Progenitor cell of endocrine pancreas (in vitro differentiated cells): ENCODE measurements at regions not wholly inside any gene's neighbourhood (a gene's known extent, or its start where the extent isn't known, plus 50 kb on each side); places are given as distances from the start of the nearest gene placed in this dataset.
"Not testable (repeated sequence)": the region's sequence is repeated elsewhere in the genome, so short reads cannot be mapped to it uniquely, and the experiment has no call there.

Experiments
- DNase-seq: peaks from one replicate; pipeline ENCODE4 v3.0.0; 2021; ENCODE audit warnings: low spot score; ENCODE audit not compliant: unreplicated experiment
- H3K27ac Mint-ChIP-seq: 2 replicates; pipeline ENCODE4 v1.8.0; 2021; ENCODE audit warnings: mild to moderate bottlenecking, moderate library complexity, mixed read lengths
- H3K27me3 Mint-ChIP-seq: 2 replicates; pipeline ENCODE4 v1.8.0; 2021; ENCODE audit warnings: mixed read lengths
- H3K36me3 Mint-ChIP-seq: 2 replicates; pipeline ENCODE4 v1.8.0; 2022; ENCODE audit warnings: mixed read lengths; ENCODE audit not compliant: insufficient read depth
- H3K4me1 Mint-ChIP-seq: 2 replicates; pipeline ENCODE4 v1.8.0; 2021; ENCODE audit warnings: low read depth, mixed read lengths
- H3K4me3 Mint-ChIP-seq: 2 replicates; pipeline ENCODE4 v1.8.0; 2021; ENCODE audit warnings: low read depth, mild to moderate bottlenecking, moderate library complexity, mixed read lengths
- H3K9me3 Mint-ChIP-seq: 2 replicates; pipeline ENCODE4 v1.8.0; 2021; ENCODE audit warnings: low read depth, mixed read lengths
- CTCF ChIP-seq: fragments of 200-600 bp; sonication (generic); IDR thresholded peaks from one replicate; pipeline ENCODE4 v1.5.0; 2021; ENCODE audit warnings: antibody characterized with exemption, mild to moderate bottlenecking; ENCODE audit not compliant: unreplicated experiment

GRCh38 chr16:88331989-88332920 is 50.5 kb upstream of the ZNF469 start:
- Mint-ChIP-seq H3K4me1 (no peaks in the 10 kb centered on the region), H3K27me3 (peaks cover 20% of the 10 kb centered on the region), H3K27ac (no peak overlapping the region), H3K9me3 (no peaks in the 10 kb centered on the region), H3K36me3 (no peaks in the 10 kb centered on the region), H3K4me3 (no peak overlapping the region)
- no peak for TF ChIP-seq CTCF
- no peak for DNase-seq

DNA sequence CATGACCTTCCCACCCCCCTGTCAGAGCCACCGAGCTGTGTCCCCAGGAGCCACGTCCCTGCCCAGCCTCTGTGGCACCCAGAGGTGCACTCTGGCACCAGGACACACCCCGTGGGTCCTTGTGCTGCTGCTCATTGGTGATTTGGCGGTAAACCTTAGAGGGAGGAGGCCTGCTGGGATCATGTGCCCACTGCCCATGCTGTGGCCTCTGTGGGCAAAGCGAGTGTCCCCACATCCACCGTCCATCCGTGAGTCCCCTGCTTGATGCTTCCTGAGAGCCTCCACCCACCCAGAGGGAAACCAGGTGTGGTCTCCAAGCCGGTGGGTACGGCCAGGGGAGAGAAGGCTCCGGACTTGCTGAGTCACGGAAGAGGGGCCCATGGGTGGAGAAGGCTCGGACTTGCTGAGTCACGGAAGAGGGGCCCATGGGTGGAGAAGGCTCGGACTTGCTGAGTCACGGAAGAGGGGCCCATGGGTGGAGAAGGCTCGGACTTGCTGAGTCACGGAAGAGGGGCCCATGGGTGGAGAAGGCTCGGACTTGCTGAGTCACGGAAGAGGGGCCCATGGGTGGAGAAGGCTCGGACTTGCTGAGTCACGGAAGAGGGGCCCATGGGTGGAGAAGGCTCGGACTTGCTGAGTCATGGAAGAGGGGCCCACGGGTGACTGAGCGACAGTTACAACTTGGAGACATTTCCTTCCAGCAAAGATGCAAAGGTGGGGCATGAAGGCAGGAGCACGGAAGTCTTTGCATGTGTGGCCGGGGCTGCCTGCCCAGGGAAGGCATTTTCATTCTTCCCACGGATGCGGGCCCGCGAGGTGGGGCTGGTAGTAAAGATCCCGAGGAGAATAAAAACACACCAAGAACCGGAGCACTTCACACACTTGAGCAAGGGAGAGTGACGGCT is 49.6 kb upstream of the ZNF469 start:
- H3K27ac Mint-ChIP-seq, H3K4me3 Mint-ChIP-seq: not testable (repeated sequence)

More for the DNA sequence above, 49.6 kb upstream of the ZNF469 start:
- not testable (repeated sequence) for H3K9me3 Mint-ChIP-seq, DNase-seq, H3K36me3 Mint-ChIP-seq, H3K4me1 Mint-ChIP-seq
- peaks cover 27% of the 10 kb centered on the region for H3K27me3 Mint-ChIP-seq
